Suprapubic skin (tissue), 4 donors: ENCODE measurements at regions not wholly inside any gene's neighbourhood (a gene's known extent, or its start where the extent isn't known, plus 50 kb on each side); places are given as distances from the start of the nearest gene placed in this dataset.

Source experiments
- DNase-seq, 2 donors: peaks; one replicate each; pipeline ENCODE4 v3.0.0-alpha.2; 2019; ENCODE audit warnings: low spot score in 2 of 2
- H3K27ac ChIP-seq: fragments of 200-600 bp; sonication (generic); one replicate; pipeline ENCODE4 v1.5.1; 2019
- H3K27me3 ChIP-seq: fragments of 200-600 bp; sonication (generic); one replicate; pipeline ENCODE4 v1.5.1; 2019
- H3K36me3 ChIP-seq: fragments of 200-600 bp; sonication (generic); one replicate; pipeline ENCODE4 v1.5.1; 2019
- H3K4me1 ChIP-seq: fragments of 200-600 bp; sonication (generic); one replicate; pipeline ENCODE4 v1.5.1; 2019
- H3K4me3 ChIP-seq: fragments of 200-600 bp; sonication (generic); one replicate; pipeline ENCODE4 v1.5.1; 2019; ENCODE audit warnings: mild to moderate bottlenecking
- H3K9me3 ChIP-seq: fragments of 200-600 bp; sonication (generic); one replicate; pipeline ENCODE4 v1.5.1; 2019
- CTCF ChIP-seq, 2 donors: fragments of 200-600 bp in 1 of 2; fragments of 450-650 bp in 1 of 2; sonication (generic) in 1 of 2; IDR thresholded peaks; one replicate each; pipeline ENCODE4 v1.5.1; 2016 to 2019; ENCODE audit warnings: antibody characterized with exemption in 2 of 2, mild to moderate bottlenecking in 1 of 2, moderate library complexity in 1 of 2
- EP300 ChIP-seq: sonication (generic); formaldehyde crosslinking; IDR thresholded peaks from one replicate; pipeline ENCODE4 v1.6.1; 2017; ENCODE audit warnings: antibody characterized with exemption
- POLR2A ChIP-seq, 2 donors: fragments of 450-650 bp; IDR thresholded peaks; one replicate each; pipeline ENCODE4 v1.6.1; 2017; ENCODE audit warnings: antibody characterized with exemption in 2 of 2, mild to moderate bottlenecking in 2 of 2, moderate library complexity in 2 of 2
- POLR2AphosphoS5 ChIP-seq, 3 donors: sonication (generic); formaldehyde crosslinking; IDR thresholded peaks; one replicate each; pipeline ENCODE4 v1.6.1; 2017; ENCODE audit warnings: antibody characterized with exemption in 3 of 3
- WGBS: methylation state at CpG from one replicate; pipeline ENCODE4 v1.1.5; 2018; 5-methylcytosine and 5-hydroxymethylcytosine counted together

GRCh38 chr3:116610124-116610523, 99.5 kb upstream of the TUSC7 start:
- no peaks in the 10 kb centered on the region for H3K4me1 ChIP-seq
- no peaks in the 10 kb centered on the region for H3K36me3 ChIP-seq
- no peaks in the 10 kb centered on the region for H3K9me3 ChIP-seq
- WGBS: 90% methylated on average over 3 of the region's 3 CpGs
- no peak for DNase-seq
- no peaks in the 10 kb centered on the region for H3K27me3 ChIP-seq
- H3K4me3 ChIP-seq: no peak overlapping the region
- no peak overlapping the region for H3K27ac ChIP-seq
- TF ChIP-seq EP300: no peak
- TF ChIP-seq CTCF (IDR thresholded peaks at IDR 0.05): no peak
- TF ChIP-seq POLR2A (IDR thresholded peaks at IDR 0.05): no peak

GRCh38 chr3:116614795-116615362, 94.7 kb upstream of the TUSC7 start:
- Histone ChIP-seq H3K36me3 (no peaks in the 10 kb centered on the region), H3K4me1 (no peaks in the 10 kb centered on the region), H3K27me3 (no peaks in the 10 kb centered on the region), H3K4me3 (no peak overlapping the region), H3K9me3 (no peaks in the 10 kb centered on the region), H3K27ac (no peak overlapping the region)
- no peak for DNase-seq
- 30% methylated on average over 4 of the region's 4 CpGs for whole genome bisulfite sequencing
- peak in 1 of 2 donors; percentile 26 for TF ChIP-seq CTCF (IDR thresholded peaks at IDR 0.05)
- TF ChIP-seq POLR2A (IDR thresholded peaks at IDR 0.05): no peak

- TF ChIP-seq CTCF (IDR thresholded peaks at IDR 0.05) (no peak), POLR2A (IDR thresholded peaks at IDR 0.05) (no peak), EP300 (no peak), POLR2AphosphoS5 (IDR thresholded peaks at IDR 0.05) (no peak)
- no peak overlapping the region for H3K27ac ChIP-seq
- H3K27me3 ChIP-seq: no peaks in the 10 kb centered on the region
- 84% methylated on average over 2 of the region's 2 CpGs for WGBS
- no peaks in the 10 kb centered on the region for H3K36me3 ChIP-seq
- DNase-seq: no peak
- peaks cover 1% of the 10 kb centered on the region for H3K9me3 ChIP-seq
- no peaks in the 10 kb centered on the region for H3K4me1 ChIP-seq
- no peak overlapping the region for H3K4me3 ChIP-seq
Observed at GRCh38 chr3:116618138-116618537, 91.4 kb upstream of the TUSC7 start.

- 65% methylated on average over 2 of the region's 2 CpGs for WGBS
- no peak for TF ChIP-seq EP300
- no peak for TF ChIP-seq POLR2A (IDR thresholded peaks at IDR 0.05)
- H3K4me3 ChIP-seq: no peak overlapping the region
Observed at GRCh38 chr3:116618930-116619329, 90.6 kb upstream of the TUSC7 start.

GRCh38 chr3:116630494-116630893, 79.1 kb upstream of the TUSC7 start:
- Histone ChIP-seq H3K4me3 (no peak overlapping the region), H3K9me3 (no peaks in the 10 kb centered on the region), H3K27ac (no peak overlapping the region), H3K27me3 (no peaks in the 10 kb centered on the region), H3K4me1 (no peaks in the 10 kb centered on the region), H3K36me3 (no peaks in the 10 kb centered on the region)
- TF ChIP-seq EP300 (no peak), POLR2A (IDR thresholded peaks at IDR 0.05) (no peak), POLR2AphosphoS5 (IDR thresholded peaks at IDR 0.05) (no peak), CTCF (IDR thresholded peaks at IDR 0.05) (no peak)
- DNase-seq: no peak
- 46% methylated on average over 4 of the region's 4 CpGs for WGBS

More at GRCh38 chr3:116618930-116619329, 90.6 kb upstream of the TUSC7 start:
- Histone ChIP-seq H3K36me3 (no peaks in the 10 kb centered on the region), H3K9me3 (peaks cover 3% of the 10 kb centered on the region), H3K4me1 (no peaks in the 10 kb centered on the region), H3K27me3 (no peaks in the 10 kb centered on the region), H3K27ac (no peak overlapping the region)
- no peak for DNase-seq

GRCh38 chr3:116639641-116640040, 69.9 kb upstream of the TUSC7 start:
- H3K27ac ChIP-seq: no peak overlapping the region
- WGBS: 80% methylated on average over 2 of the region's 2 CpGs
- no peaks in the 10 kb centered on the region for H3K9me3 ChIP-seq
- no peaks in the 10 kb centered on the region for H3K36me3 ChIP-seq
- no peaks in the 10 kb centered on the region for H3K27me3 ChIP-seq
- no peak for DNase-seq
- H3K4me1 ChIP-seq: no peaks in the 10 kb centered on the region
- H3K4me3 ChIP-seq: no peak overlapping the region
- TF ChIP-seq EP300 (no peak), CTCF (IDR thresholded peaks at IDR 0.05) (no peak), POLR2A (IDR thresholded peaks at IDR 0.05) (no peak), POLR2AphosphoS5 (IDR thresholded peaks at IDR 0.05) (no peak)
